ENCODE measurements at regions not wholly inside any gene's neighbourhood (a gene's known extent, or its start where the extent isn't known, plus 50 kb on each side); places are given as distances from the start of the nearest gene placed in this dataset.

GRCh38 chr6:44004625-44005506 lies 122.4 kb downstream of the MRPL14 start:
- no peaks in the 10 kb centered on the region for H3K36me3 ChIP-seq (ENCODE audit: control insufficient read depth in 1 of 2, insufficient read depth in 2 of 2, low read length in 2 of 2)
- no peak overlapping the region for H3K4me3 ChIP-seq (ENCODE audit: low read depth in 1 of 2, low read length in 2 of 2)
- no peaks in the 10 kb centered on the region for H3K9me3 ChIP-seq (ENCODE audit: control insufficient read depth in 1 of 2, low read length in 2 of 2)
- no peak overlapping the region for H3K9ac ChIP-seq (ENCODE audit: low read depth in 1 of 2, low read length in 2 of 2)
- H3K27ac ChIP-seq (ENCODE audit: low read depth, low read length), result no peak overlapping the region
- H3K27me3 ChIP-seq (ENCODE audit: control insufficient read depth in 1 of 2, insufficient read depth in 2 of 2, low read length in 2 of 2), result peaks cover 0 to 24% of the 10 kb centered on the region in 2 donors
- H3K4me1 ChIP-seq (ENCODE audit: control insufficient read depth in 1 of 2, insufficient read depth in 2 of 2, low read length in 2 of 2), result peaks cover 9 to 11% of the 10 kb centered on the region in 2 donors

- Histone ChIP-seq H3K36me3 (ENCODE audit: control insufficient read depth in 1 of 2, insufficient read depth in 2 of 2, low read length in 2 of 2) (no peaks in the 10 kb centered on the region), H3K9me3 (ENCODE audit: control insufficient read depth in 1 of 2, low read length in 2 of 2) (no peaks in the 10 kb centered on the region), H3K27me3 (ENCODE audit: control insufficient read depth in 1 of 2, insufficient read depth in 2 of 2, low read length in 2 of 2) (peaks cover 0 to 24% of the 10 kb centered on the region in 2 donors), H3K4me1 (ENCODE audit: control insufficient read depth in 1 of 2, insufficient read depth in 2 of 2, low read length in 2 of 2) (peaks cover 12 to 13% of the 10 kb centered on the region in 2 donors), H3K27ac (ENCODE audit: low read depth, low read length) (no peak overlapping the region), H3K4me3 (ENCODE audit: low read depth in 1 of 2, low read length in 2 of 2) (no peak overlapping the region), H3K9ac (ENCODE audit: low read depth in 1 of 2, low read length in 2 of 2) (no peak overlapping the region)
Observed at GRCh38 chr6:44004136-44004535, 123.1 kb downstream of the MRPL14 start.

GRCh38 chr6:44003345-44004061 lies 123.7 kb downstream of the MRPL14 start:
- Histone ChIP-seq H3K9ac (ENCODE audit: low read depth in 1 of 2, low read length in 2 of 2) (no peak overlapping the region), H3K4me1 (ENCODE audit: control insufficient read depth in 1 of 2, insufficient read depth in 2 of 2, low read length in 2 of 2) (peaks cover 12 to 13% of the 10 kb centered on the region in 2 donors), H3K36me3 (ENCODE audit: control insufficient read depth in 1 of 2, insufficient read depth in 2 of 2, low read length in 2 of 2) (no peaks in the 10 kb centered on the region), H3K4me3 (ENCODE audit: low read depth in 1 of 2, low read length in 2 of 2) (peak overlapping the region; percentile 40 to 58), H3K27ac (ENCODE audit: low read depth, low read length) (no peak overlapping the region), H3K27me3 (ENCODE audit: control insufficient read depth in 1 of 2, insufficient read depth in 2 of 2, low read length in 2 of 2) (peaks cover 0 to 24% of the 10 kb centered on the region in 2 donors), H3K9me3 (ENCODE audit: control insufficient read depth in 1 of 2, low read length in 2 of 2) (no peaks in the 10 kb centered on the region)

- Histone ChIP-seq H3K27ac (ENCODE audit: low read depth, low read length) (no peak overlapping the region), H3K9ac (ENCODE audit: low read depth in 1 of 2, low read length in 2 of 2) (peak overlapping the region; percentile 18 to 43), H3K4me1 (ENCODE audit: control insufficient read depth in 1 of 2, insufficient read depth in 2 of 2, low read length in 2 of 2) (peaks cover 12 to 13% of the 10 kb centered on the region in 2 donors), H3K27me3 (ENCODE audit: control insufficient read depth in 1 of 2, insufficient read depth in 2 of 2, low read length in 2 of 2) (peaks cover 0 to 24% of the 10 kb centered on the region in 2 donors), H3K4me3 (ENCODE audit: low read depth in 1 of 2, low read length in 2 of 2) (peak overlapping the region; percentile 55 to 58), H3K9me3 (ENCODE audit: control insufficient read depth in 1 of 2, low read length in 2 of 2) (no peaks in the 10 kb centered on the region), H3K36me3 (ENCODE audit: control insufficient read depth in 1 of 2, insufficient read depth in 2 of 2, low read length in 2 of 2) (no peaks in the 10 kb centered on the region)
Observed at GRCh38 chr6:44002593-44003344, 124.5 kb downstream of the MRPL14 start.

DNA sequence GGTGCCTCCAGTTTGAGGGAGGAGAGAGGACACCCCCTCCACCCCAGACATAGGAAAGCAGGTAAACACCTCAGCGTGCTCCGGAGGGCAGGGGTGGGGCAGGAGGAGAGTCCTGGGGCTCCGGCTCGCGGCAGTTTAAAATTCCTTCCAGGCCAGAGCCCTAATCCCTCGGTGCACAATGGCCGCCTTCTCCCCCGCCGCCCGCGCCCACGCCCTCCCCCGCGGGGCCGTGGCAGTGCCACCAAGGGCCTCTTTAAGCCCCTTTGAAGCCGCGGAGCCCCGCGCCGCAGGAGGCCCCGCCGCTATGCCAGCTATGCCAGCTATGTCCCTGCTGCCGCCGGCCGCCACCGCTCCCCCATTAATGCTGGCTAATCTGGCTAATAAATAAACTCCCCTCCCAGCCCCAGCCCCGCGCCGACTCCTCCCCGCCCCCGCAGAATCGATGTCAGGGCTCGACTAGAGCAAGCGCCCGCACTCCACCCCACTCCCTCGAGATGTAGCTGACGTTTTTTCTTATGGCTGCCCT lies 125.1 kb downstream of the MRPL14 start:
- Histone ChIP-seq H3K4me1 (ENCODE audit: control insufficient read depth in 1 of 2, insufficient read depth in 2 of 2, low read length in 2 of 2) (peaks cover 15 to 16% of the 10 kb centered on the region in 2 donors), H3K27me3 (ENCODE audit: control insufficient read depth in 1 of 2, insufficient read depth in 2 of 2, low read length in 2 of 2) (peaks cover 0 to 24% of the 10 kb centered on the region in 2 donors)

DNA sequence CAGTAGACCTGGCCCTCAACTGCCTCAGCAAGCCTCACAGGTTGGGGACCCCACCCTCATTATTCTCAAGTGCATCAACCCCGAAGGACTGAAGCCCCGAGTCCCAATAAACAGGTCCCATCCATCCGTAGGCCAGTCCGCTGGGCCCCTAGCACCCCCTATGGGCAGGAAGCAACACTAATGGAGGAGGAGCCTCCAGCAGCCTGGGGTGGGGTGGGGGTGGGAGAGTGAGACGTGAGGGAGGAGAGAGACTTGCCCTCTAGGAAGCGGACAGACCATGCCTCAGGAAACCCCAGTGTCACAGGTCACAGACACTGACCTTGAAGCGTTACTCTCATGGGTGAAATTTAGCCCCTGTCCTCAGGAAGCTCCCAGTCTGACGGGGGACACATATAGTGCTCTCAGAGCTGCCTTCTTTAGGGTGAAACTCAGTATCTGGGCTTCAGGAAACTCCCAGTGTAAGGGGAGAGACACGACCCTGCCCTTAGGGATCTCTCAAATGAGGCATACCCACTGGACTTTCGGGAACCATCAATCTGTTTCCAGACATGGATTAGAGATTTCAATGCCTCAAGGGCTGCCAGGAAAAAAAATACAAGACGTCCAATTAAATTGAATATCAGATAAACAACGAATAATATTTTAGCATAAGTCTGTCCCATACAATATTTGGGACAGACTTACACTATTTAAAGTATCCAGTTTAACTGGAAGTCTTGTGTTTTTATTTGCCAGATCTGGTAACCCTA lies 125.8 kb downstream of the MRPL14 start:
- H3K4me1 ChIP-seq (ENCODE audit: control insufficient read depth in 1 of 2, insufficient read depth in 2 of 2, low read length in 2 of 2), result peaks cover 18 to 20% of the 10 kb centered on the region in 2 donors
- H3K9me3 ChIP-seq (ENCODE audit: control insufficient read depth in 1 of 2, low read length in 2 of 2), result no peaks in the 10 kb centered on the region
- H3K36me3 ChIP-seq (ENCODE audit: control insufficient read depth in 1 of 2, insufficient read depth in 2 of 2, low read length in 2 of 2), result no peaks in the 10 kb centered on the region
- H3K9ac ChIP-seq (ENCODE audit: low read depth in 1 of 2, low read length in 2 of 2), result peak overlapping the region in 1 of 2 donors; percentile 61
- H3K27ac ChIP-seq (ENCODE audit: low read depth, low read length), result no peak overlapping the region
- peaks cover 0 to 24% of the 10 kb centered on the region in 2 donors for H3K27me3 ChIP-seq (ENCODE audit: control insufficient read depth in 1 of 2, insufficient read depth in 2 of 2, low read length in 2 of 2)
- H3K4me3 ChIP-seq (ENCODE audit: low read depth in 1 of 2, low read length in 2 of 2), result peak overlapping the region in 1 of 2 donors; percentile 51

More for the DNA sequence above, 125.1 kb downstream of the MRPL14 start:
- Histone ChIP-seq H3K36me3 (ENCODE audit: control insufficient read depth in 1 of 2, insufficient read depth in 2 of 2, low read length in 2 of 2) (no peaks in the 10 kb centered on the region), H3K9me3 (ENCODE audit: control insufficient read depth in 1 of 2, low read length in 2 of 2) (no peaks in the 10 kb centered on the region), H3K9ac (ENCODE audit: low read depth in 1 of 2, low read length in 2 of 2) (peak overlapping the region; percentile 18 to 30), H3K27ac (ENCODE audit: low read depth, low read length) (no peak overlapping the region), H3K4me3 (ENCODE audit: low read depth in 1 of 2, low read length in 2 of 2) (peak overlapping the region; percentile 35 to 51)

- no peak overlapping the region for H3K27ac ChIP-seq (ENCODE audit: low read depth, low read length)
Observed at GRCh38 chr6:44000164-44000842, 126.9 kb downstream of the MRPL14 start.

GRCh38 chr6:43999628-44000027 lies 127.6 kb downstream of the MRPL14 start:
- peaks cover 18 to 20% of the 10 kb centered on the region in 2 donors for H3K4me1 ChIP-seq (ENCODE audit: control insufficient read depth in 1 of 2, insufficient read depth in 2 of 2, low read length in 2 of 2)
- peaks cover 0 to 19% of the 10 kb centered on the region in 2 donors for H3K27me3 ChIP-seq (ENCODE audit: control insufficient read depth in 1 of 2, insufficient read depth in 2 of 2, low read length in 2 of 2)
- H3K27ac ChIP-seq (ENCODE audit: low read depth, low read length), result no peak overlapping the region

More at GRCh38 chr6:44000164-44000842, 126.9 kb downstream of the MRPL14 start:
- Histone ChIP-seq H3K4me1 (ENCODE audit: control insufficient read depth in 1 of 2, insufficient read depth in 2 of 2, low read length in 2 of 2) (peaks cover 18 to 20% of the 10 kb centered on the region in 2 donors), H3K4me3 (ENCODE audit: low read depth in 1 of 2, low read length in 2 of 2) (peak overlapping the region in 1 of 2 donors; percentile 45), H3K9me3 (ENCODE audit: control insufficient read depth in 1 of 2, low read length in 2 of 2) (no peaks in the 10 kb centered on the region), H3K36me3 (ENCODE audit: control insufficient read depth in 1 of 2, insufficient read depth in 2 of 2, low read length in 2 of 2) (no peaks in the 10 kb centered on the region), H3K27me3 (ENCODE audit: control insufficient read depth in 1 of 2, insufficient read depth in 2 of 2, low read length in 2 of 2) (peaks cover 0 to 24% of the 10 kb centered on the region in 2 donors), H3K9ac (ENCODE audit: low read depth in 1 of 2, low read length in 2 of 2) (peak overlapping the region in 1 of 2 donors; percentile 51)

More at GRCh38 chr6:43999628-44000027, 127.6 kb downstream of the MRPL14 start:
- H3K4me3 ChIP-seq (ENCODE audit: low read depth in 1 of 2, low read length in 2 of 2), result no peak overlapping the region
- H3K9me3 ChIP-seq (ENCODE audit: control insufficient read depth in 1 of 2, low read length in 2 of 2), result no peaks in the 10 kb centered on the region
- H3K9ac ChIP-seq (ENCODE audit: low read depth in 1 of 2, low read length in 2 of 2), result peak overlapping the region in 1 of 2 donors; percentile 51
- no peaks in the 10 kb centered on the region for H3K36me3 ChIP-seq (ENCODE audit: control insufficient read depth in 1 of 2, insufficient read depth in 2 of 2, low read length in 2 of 2)

All from duodenal mucosa (tissue), 2 donors.